NCI-H2081 treated with DMSO at 0.1 percent for 48 hours (cell line): ENCODE measurements at regions not wholly inside any gene's neighbourhood (a gene's known extent, or its start where the extent isn't known, plus 50 kb on each side); places are given as distances from the start of the nearest gene placed in this dataset.
A peak's percentile ranks its signal among the peaks of the same experiment; 100 is the strongest.

Experiments used
- DNase-seq: peaks from one replicate; lab custom pipeline; 2025; lab: John Stamatoyannopoulos, UW

GRCh38 chr5:72005671-72006070 lies 101.6 kb upstream of the MAP1B start:
- peak; percentile 7 for DNase-seq

- no peak for DNase-seq
Observed at GRCh38 chr5:72006361-72006760, 100.9 kb upstream of the MAP1B start.

GRCh38 chr5:72007336-72008111 lies 99.8 kb upstream of the MAP1B start:
- no peak for DNase-seq

- no peak for DNase-seq
Observed at GRCh38 chr5:72009280-72009679, 98.0 kb upstream of the MAP1B start.

- no peak for DNase-seq
Observed at GRCh38 chr5:72010430-72010829, 96.8 kb upstream of the MAP1B start.

GRCh38 chr5:72012906-72013305 lies 94.4 kb upstream of the MAP1B start:
- DNase-seq: no peak

- DNase-seq: no peak
Observed at GRCh38 chr5:72013766-72014624, 93.3 kb upstream of the MAP1B start.

GRCh38 chr5:72015103-72015548 lies 92.1 kb upstream of the MAP1B start:
- no peak for DNase-seq

- no peak for DNase-seq
Observed at GRCh38 chr5:72018143-72018803, 89.0 kb upstream of the MAP1B start.

- DNase-seq: no peak
Observed at GRCh38 chr5:72020161-72020983, 86.9 kb upstream of the MAP1B start.

GRCh38 chr5:72021651-72022357 lies 85.5 kb upstream of the MAP1B start:
- no peak for DNase-seq

GRCh38 chr5:72028382-72028781 lies 78.9 kb upstream of the MAP1B start:
- DNase-seq: no peak

GRCh38 chr5:72030237-72030636 lies 77.0 kb upstream of the MAP1B start:
- no peak for DNase-seq

GRCh38 chr5:72032788-72033187 lies 74.5 kb upstream of the MAP1B start:
- DNase-seq: no peak

- no peak for DNase-seq
Observed at GRCh38 chr5:72034770-72035169, 72.5 kb upstream of the MAP1B start.

GRCh38 chr5:72035831-72036230 lies 71.4 kb upstream of the MAP1B start:
- no peak for DNase-seq

GRCh38 chr5:72036951-72037350 lies 70.3 kb upstream of the MAP1B start:
- no peak for DNase-seq

- DNase-seq: no peak
Observed at GRCh38 chr5:72040513-72040912, 66.8 kb upstream of the MAP1B start.

GRCh38 chr5:72041654-72042053 lies 65.6 kb upstream of the MAP1B start:
- DNase-seq: no peak

GRCh38 chr5:72042097-72042496 lies 65.2 kb upstream of the MAP1B start:
- no peak for DNase-seq

GRCh38 chr5:72045692-72046091 lies 61.6 kb upstream of the MAP1B start:
- no peak for DNase-seq
